Activated naive CD4-positive, alpha-beta T cell treated with Interleukin-2 at 50 U/mL for 16 hours (primary cell): ENCODE measurements at regions not wholly inside any gene's neighbourhood (a gene's known extent, or its start where the extent isn't known, plus 50 kb on each side); places are given as distances from the start of the nearest gene placed in this dataset.
"Not testable (repeated sequence)": the region's sequence is repeated elsewhere in the genome, so short reads cannot be mapped to it uniquely, and the experiment has no call there.

Experiments
- DNase-seq: peaks from one replicate; pipeline ENCODE4 v3.0.0-alpha.2; 2020

GRCh38 chr2:239666855-239667376 lies 266.1 kb upstream of the HDAC4 start:
- DNase-seq = no peak

GRCh38 chr2:239666053-239666854 lies 265.4 kb upstream of the HDAC4 start:
- DNase-seq = no peak

GRCh38 chr2:239664216-239664810 lies 263.5 kb upstream of the HDAC4 start:
- no peak for DNase-seq

- no peak for DNase-seq
Measured at GRCh38 chr2:239663364-239663924, 262.6 kb upstream of the HDAC4 start.

GRCh38 chr2:239662413-239663120 lies 261.7 kb upstream of the HDAC4 start:
- DNase-seq = no peak

GRCh38 chr2:239661334-239662312 lies 260.8 kb upstream of the HDAC4 start:
- DNase-seq = no peak

GRCh38 chr2:239660390-239661230 lies 259.8 kb upstream of the HDAC4 start:
- no peak for DNase-seq

- DNase-seq = no peak
Measured at GRCh38 chr2:239657992-239658391, 257.2 kb upstream of the HDAC4 start.

GRCh38 chr2:239657236-239657635 lies 256.4 kb upstream of the HDAC4 start:
- no peak for DNase-seq

- DNase-seq = no peak
Measured at GRCh38 chr2:239654266-239654665, 253.4 kb upstream of the HDAC4 start.

GRCh38 chr2:239651859-239652258 lies 251.0 kb upstream of the HDAC4 start:
- no peak for DNase-seq

- no peak for DNase-seq
Measured at GRCh38 chr2:239650674-239651073, 249.9 kb upstream of the HDAC4 start.

- DNase-seq = no peak
Measured at GRCh38 chr2:239649309-239649708, 248.5 kb upstream of the HDAC4 start.

GRCh38 chr2:239648607-239649006 lies 247.8 kb upstream of the HDAC4 start:
- DNase-seq = no peak

- no peak for DNase-seq
Measured at GRCh38 chr2:239647052-239647819, 246.4 kb upstream of the HDAC4 start.

GRCh38 chr2:239646184-239646583 lies 245.4 kb upstream of the HDAC4 start:
- no peak for DNase-seq

GRCh38 chr2:239644594-239644993 lies 243.8 kb upstream of the HDAC4 start:
- DNase-seq = not testable (repeated sequence)

GRCh38 chr2:239644011-239644410 lies 243.2 kb upstream of the HDAC4 start:
- no peak for DNase-seq

GRCh38 chr2:239642406-239643004 lies 241.7 kb upstream of the HDAC4 start:
- DNase-seq = no peak

GRCh38 chr2:239641904-239642303 lies 241.1 kb upstream of the HDAC4 start:
- not testable (repeated sequence) for DNase-seq
